PC-3 (cell line): ENCODE measurements at regions not wholly inside any gene's neighbourhood (a gene's known extent, or its start where the extent isn't known, plus 50 kb on each side); places are given as distances from the start of the nearest gene placed in this dataset.

Source experiments
- EZH2 ChIP-seq: fragments of 300-600 bp; sonication (generic); IDR thresholded peaks from one replicate; pipeline ENCODE4 v1.6.1; 2017; ENCODE audit warnings: antibody characterized with exemption, mild to moderate bottlenecking, low read length; ENCODE audit not compliant: unreplicated experiment
- TF ChIP-seq, protein P1 (sequence below): fragments of 300-600 bp; sonication (generic); conservative IDR thresholded peaks from 2 replicates; pipeline ENCODE4 v1.5.1; 2017; ENCODE audit warnings: antibody characterized with exemption, low read depth, mild to moderate bottlenecking, low read length

- TF ChIP-seq, protein P1, sequence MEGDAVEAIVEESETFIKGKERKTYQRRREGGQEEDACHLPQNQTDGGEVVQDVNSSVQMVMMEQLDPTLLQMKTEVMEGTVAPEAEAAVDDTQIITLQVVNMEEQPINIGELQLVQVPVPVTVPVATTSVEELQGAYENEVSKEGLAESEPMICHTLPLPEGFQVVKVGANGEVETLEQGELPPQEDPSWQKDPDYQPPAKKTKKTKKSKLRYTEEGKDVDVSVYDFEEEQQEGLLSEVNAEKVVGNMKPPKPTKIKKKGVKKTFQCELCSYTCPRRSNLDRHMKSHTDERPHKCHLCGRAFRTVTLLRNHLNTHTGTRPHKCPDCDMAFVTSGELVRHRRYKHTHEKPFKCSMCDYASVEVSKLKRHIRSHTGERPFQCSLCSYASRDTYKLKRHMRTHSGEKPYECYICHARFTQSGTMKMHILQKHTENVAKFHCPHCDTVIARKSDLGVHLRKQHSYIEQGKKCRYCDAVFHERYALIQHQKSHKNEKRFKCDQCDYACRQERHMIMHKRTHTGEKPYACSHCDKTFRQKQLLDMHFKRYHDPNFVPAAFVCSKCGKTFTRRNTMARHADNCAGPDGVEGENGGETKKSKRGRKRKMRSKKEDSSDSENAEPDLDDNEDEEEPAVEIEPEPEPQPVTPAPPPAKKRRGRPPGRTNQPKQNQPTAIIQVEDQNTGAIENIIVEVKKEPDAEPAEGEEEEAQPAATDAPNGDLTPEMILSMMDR = no peak
- TF ChIP-seq EZH2 = no peak
Measured at GRCh38 chrX:3244203-3244743, 102.2 kb downstream of the MXRA5 start.
